Mesothelial cell of epicardium (in vitro differentiated cells): ENCODE measurements at regions not wholly inside any gene's neighbourhood (a gene's known extent, or its start where the extent isn't known, plus 50 kb on each side); places are given as distances from the start of the nearest gene placed in this dataset.
A peak's percentile ranks its signal among the peaks of the same experiment; 100 is the strongest.

Experiments
- DNase-seq, 2 experiments: peaks; one replicate each; pipeline ENCODE4 v3.0.0; 2021; ENCODE audit warnings: low spot score in 2 of 2; ENCODE audit not compliant: unreplicated experiment in 2 of 2
- H3K27ac Mint-ChIP-seq: 2 replicates; pipeline ENCODE4 v1.8.0; 2021; ENCODE audit warnings: mixed read lengths
- H3K27me3 Mint-ChIP-seq: 2 replicates; pipeline ENCODE4 v1.8.0; 2021; ENCODE audit warnings: low read depth, mixed read lengths
- H3K36me3 Mint-ChIP-seq: 2 replicates; pipeline ENCODE4 v1.8.0; 2021; ENCODE audit warnings: mixed read lengths
- H3K4me1 Mint-ChIP-seq: 2 replicates; pipeline ENCODE4 v1.8.0; 2021; ENCODE audit warnings: mixed read lengths
- H3K4me3 Mint-ChIP-seq: 2 replicates; pipeline ENCODE4 v1.8.0; 2021; ENCODE audit warnings: mild to moderate bottlenecking, moderate library complexity, mixed read lengths
- H3K9me3 Mint-ChIP-seq: 2 replicates; pipeline ENCODE4 v1.8.0; 2021; ENCODE audit warnings: mixed read lengths
- TF ChIP-seq, protein P1 (sequence below): fragments of 200-600 bp; sonication (generic); IDR thresholded peaks from one replicate; pipeline ENCODE4 v1.5.0; 2021; ENCODE audit warnings: antibody characterized with exemption; ENCODE audit not compliant: unreplicated experiment

DNA sequence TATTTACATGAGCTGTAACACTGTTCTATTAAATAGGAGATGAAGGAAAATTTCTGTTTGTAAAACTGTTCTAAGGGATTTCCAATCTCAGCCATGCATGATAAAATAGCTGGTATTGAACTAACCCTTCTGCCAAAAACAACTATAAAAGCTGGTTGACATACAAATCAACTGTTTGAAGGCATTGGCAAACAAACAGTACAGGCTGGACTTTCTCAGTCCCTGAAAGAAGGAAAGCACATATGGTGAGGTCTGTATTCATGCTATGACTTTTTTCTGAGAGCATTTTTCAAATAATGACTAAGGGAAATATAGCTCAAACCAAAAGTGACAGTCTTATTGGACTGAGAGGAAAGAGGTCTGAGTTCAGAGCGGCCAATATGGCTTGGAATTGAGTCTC, 117.0 kb upstream of the CCDC54 start:
- no peak for DNase-seq

DNA sequence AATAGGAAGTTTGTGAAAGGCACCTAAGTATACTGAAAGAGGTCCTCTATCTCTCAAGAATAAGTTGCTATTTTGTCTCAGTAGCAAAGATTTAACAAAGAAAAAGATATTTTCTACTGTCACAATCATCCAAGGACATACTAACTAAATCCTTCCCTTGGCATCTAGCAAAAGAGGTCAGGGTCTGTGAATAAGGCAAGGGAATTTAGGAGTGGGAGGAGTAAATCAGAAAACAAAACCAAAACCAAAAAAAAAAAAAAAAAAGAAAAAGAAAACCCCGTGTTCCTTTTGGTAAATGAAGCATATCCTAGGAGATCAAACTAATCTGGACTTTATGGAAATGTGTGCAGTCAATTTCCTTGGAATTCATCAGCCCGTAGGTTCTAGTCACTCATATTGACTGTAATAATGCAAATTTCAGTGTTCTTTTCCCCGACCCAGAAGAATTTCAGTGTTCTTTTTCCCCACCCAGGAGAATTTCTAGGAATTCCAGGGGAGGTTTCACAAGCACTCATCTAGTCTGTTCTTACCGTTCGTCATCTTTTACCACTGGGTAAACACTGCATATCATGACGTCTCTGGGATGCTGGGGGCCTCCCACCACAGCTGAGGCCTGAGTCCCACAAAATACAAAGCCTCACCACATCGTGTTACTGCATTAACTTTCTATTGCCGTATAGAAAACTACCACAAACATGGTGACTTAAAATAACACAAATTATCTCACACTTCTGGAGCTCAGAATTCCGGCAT, 113.8 kb upstream of the CCDC54 start:
- Mint-ChIP-seq H3K36me3 (peaks cover 2% of the 10 kb centered on the region), H3K27me3 (no peaks in the 10 kb centered on the region), H3K9me3 (no peaks in the 10 kb centered on the region), H3K4me3 (no peak overlapping the region), H3K4me1 (peaks cover 28% of the 10 kb centered on the region), H3K27ac (peak overlapping the region; percentile 45)
- TF ChIP-seq, protein P1, sequence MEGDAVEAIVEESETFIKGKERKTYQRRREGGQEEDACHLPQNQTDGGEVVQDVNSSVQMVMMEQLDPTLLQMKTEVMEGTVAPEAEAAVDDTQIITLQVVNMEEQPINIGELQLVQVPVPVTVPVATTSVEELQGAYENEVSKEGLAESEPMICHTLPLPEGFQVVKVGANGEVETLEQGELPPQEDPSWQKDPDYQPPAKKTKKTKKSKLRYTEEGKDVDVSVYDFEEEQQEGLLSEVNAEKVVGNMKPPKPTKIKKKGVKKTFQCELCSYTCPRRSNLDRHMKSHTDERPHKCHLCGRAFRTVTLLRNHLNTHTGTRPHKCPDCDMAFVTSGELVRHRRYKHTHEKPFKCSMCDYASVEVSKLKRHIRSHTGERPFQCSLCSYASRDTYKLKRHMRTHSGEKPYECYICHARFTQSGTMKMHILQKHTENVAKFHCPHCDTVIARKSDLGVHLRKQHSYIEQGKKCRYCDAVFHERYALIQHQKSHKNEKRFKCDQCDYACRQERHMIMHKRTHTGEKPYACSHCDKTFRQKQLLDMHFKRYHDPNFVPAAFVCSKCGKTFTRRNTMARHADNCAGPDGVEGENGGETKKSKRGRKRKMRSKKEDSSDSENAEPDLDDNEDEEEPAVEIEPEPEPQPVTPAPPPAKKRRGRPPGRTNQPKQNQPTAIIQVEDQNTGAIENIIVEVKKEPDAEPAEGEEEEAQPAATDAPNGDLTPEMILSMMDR, result no peak
- DNase-seq, result no peak

More for the DNA sequence above, 117.0 kb upstream of the CCDC54 start:
- Mint-ChIP-seq H3K27me3 (no peaks in the 10 kb centered on the region), H3K27ac (no peak overlapping the region), H3K4me3 (no peak overlapping the region), H3K4me1 (peaks cover 21% of the 10 kb centered on the region), H3K9me3 (no peaks in the 10 kb centered on the region), H3K36me3 (peaks cover 2% of the 10 kb centered on the region)
- TF ChIP-seq, protein P1, result no peak

- H3K36me3 Mint-ChIP-seq, result peaks cover 2% of the 10 kb centered on the region
- peak overlapping the region; percentile 22 for H3K4me3 Mint-ChIP-seq
- H3K27ac Mint-ChIP-seq, result peak overlapping the region; percentile 64
- no peaks in the 10 kb centered on the region for H3K9me3 Mint-ChIP-seq
- H3K4me1 Mint-ChIP-seq, result peaks cover 28% of the 10 kb centered on the region
- DNase-seq, result no peak
- H3K27me3 Mint-ChIP-seq, result no peaks in the 10 kb centered on the region
- TF ChIP-seq, protein P1, result no peak
Measured at GRCh38 chr3:107264888-107265287, 112.4 kb upstream of the CCDC54 start.

GRCh38 chr3:107265526-107265925, 111.7 kb upstream of the CCDC54 start:
- Mint-ChIP-seq H3K27me3 (no peaks in the 10 kb centered on the region), H3K4me1 (peaks cover 28% of the 10 kb centered on the region)

DNA sequence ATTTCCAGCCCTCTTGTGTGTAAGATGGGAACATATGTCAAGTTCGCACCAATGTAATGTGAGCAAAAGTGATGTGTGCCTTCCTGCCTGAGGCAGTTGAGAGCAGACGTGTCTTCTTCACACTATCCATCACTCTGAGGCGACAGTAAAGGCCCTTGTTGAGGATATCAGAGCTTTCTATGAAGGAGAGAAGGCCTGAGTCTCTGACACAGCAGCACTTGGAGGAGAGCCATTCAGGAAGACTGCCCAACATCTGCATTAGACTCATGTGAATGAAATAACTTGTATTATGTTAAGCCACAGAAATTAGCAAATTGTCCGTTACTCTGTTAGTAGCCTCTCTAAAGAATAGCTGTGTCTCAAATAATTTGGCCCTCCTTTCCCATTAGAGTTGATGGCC, 108.8 kb upstream of the CCDC54 start:
- peaks cover 31% of the 10 kb centered on the region for H3K4me1 Mint-ChIP-seq
- no peaks in the 10 kb centered on the region for H3K9me3 Mint-ChIP-seq
- H3K4me3 Mint-ChIP-seq, result no peak overlapping the region
- no peak overlapping the region for H3K27ac Mint-ChIP-seq
- no peaks in the 10 kb centered on the region for H3K36me3 Mint-ChIP-seq
- TF ChIP-seq, protein P1, result no peak
- no peaks in the 10 kb centered on the region for H3K27me3 Mint-ChIP-seq
- no peak for DNase-seq

More at GRCh38 chr3:107265526-107265925, 111.7 kb upstream of the CCDC54 start:
- DNase-seq, result no peak
- no peak overlapping the region for H3K4me3 Mint-ChIP-seq
- TF ChIP-seq, protein P1, result no peak
- H3K9me3 Mint-ChIP-seq, result no peaks in the 10 kb centered on the region
- H3K27ac Mint-ChIP-seq, result no peak overlapping the region
- peaks cover 2% of the 10 kb centered on the region for H3K36me3 Mint-ChIP-seq
